PC-3 (cell line): ENCODE measurements at regions not wholly inside any gene's neighbourhood (a gene's known extent, or its start where the extent isn't known, plus 50 kb on each side); places are given as distances from the start of the nearest gene placed in this dataset.

Experiments used
- CTCF ChIP-seq: fragments of 300-600 bp; sonication (generic); conservative IDR thresholded peaks from 2 replicates; pipeline ENCODE4 v1.5.1; 2017; ENCODE audit warnings: antibody characterized with exemption, low read depth, mild to moderate bottlenecking, low read length
- EZH2 ChIP-seq: fragments of 300-600 bp; sonication (generic); IDR thresholded peaks from one replicate; pipeline ENCODE4 v1.6.1; 2017; ENCODE audit warnings: antibody characterized with exemption, mild to moderate bottlenecking, low read length; ENCODE audit not compliant: unreplicated experiment

DNA sequence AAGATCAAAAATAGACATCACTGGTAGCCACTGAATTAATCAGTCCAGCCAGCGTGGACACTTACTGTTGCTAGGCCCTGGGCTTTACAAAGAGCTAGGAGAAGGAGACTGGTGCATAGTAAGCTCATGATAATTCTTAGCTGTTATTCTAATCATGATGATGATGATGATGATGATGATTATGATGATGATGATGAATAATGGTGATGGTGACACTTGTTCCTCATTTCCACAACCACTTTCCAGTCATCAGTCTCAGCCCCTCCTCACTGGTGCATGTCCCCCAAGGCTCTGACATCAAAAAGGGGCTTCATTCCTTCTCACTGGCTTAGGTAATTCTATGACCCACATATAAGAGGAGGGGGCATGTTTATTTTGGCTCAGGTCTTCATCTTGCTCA is 701.0 kb downstream of the PTPRU start:
- TF ChIP-seq CTCF (no peak), EZH2 (no peak)
